Adrenal gland (tissue), 9 donors: ENCODE measurements at regions not wholly inside any gene's neighbourhood (a gene's known extent, or its start where the extent isn't known, plus 50 kb on each side); places are given as distances from the start of the nearest gene placed in this dataset.

Experiments used
- DNase-seq, 7 donors: peaks; one replicate each; pipeline ENCODE4 v3.0.0-alpha.2; 2019 to 2020
- H3K27ac ChIP-seq, 5 donors: fragments of 200-600 bp; sonication (generic) in 4 of 5; 1 replicate in 3 of 5; 2 replicates in 2 of 5; pipeline versions ENCODE4 v1.5.1 to v1.8.0; 2016 to 2020; ENCODE audit warnings: mild to moderate bottlenecking in 1 of 5
- H3K27me3 ChIP-seq: fragments of 200-600 bp; 2 replicates; pipeline ENCODE4 v1.8.0; 2021
- H3K36me3 ChIP-seq, 2 donors: fragments of 200-600 bp; replicated peaks in 1 of 2; 1 replicate in 1 of 2; 2 replicates in 1 of 2; pipeline versions ENCODE4 v1.5.1 to v1.8.0; 2018 to 2022
- H3K4me1 ChIP-seq, 2 donors: fragments of 200-600 bp; replicated peaks in 1 of 2; 1 replicate in 1 of 2; 2 replicates in 1 of 2; pipeline versions ENCODE4 v1.5.1 to v1.8.0; 2018 to 2021
- H3K4me3 ChIP-seq, 4 donors: fragments of 200-600 bp; sonication (generic) in 3 of 4; one replicate each; pipeline ENCODE4 v1.5.1; 2016 to 2018
- H3K9me3 ChIP-seq, 3 donors: fragments of 200-600 bp; sonication (generic) in 1 of 3; replicated peaks in 1 of 3; 1 replicate in 2 of 3; 2 replicates in 1 of 3; pipeline versions ENCODE4 v1.5.1 to v1.8.0; 2016 to 2021
- CTCF ChIP-seq, 6 experiments: fragments of 450-650 bp in 4 of 6; fragments of 200-600 bp in 2 of 6; sonication (generic) in 1 of 6; IDR thresholded peaks; 1 replicate in 5 of 6; 2 replicates in 1 of 6; pipeline versions ENCODE4 v1.5.1 to v1.8.0; 2016 to 2021; ENCODE audit warnings: antibody characterized with exemption in 6 of 6, mild to moderate bottlenecking in 2 of 6, moderate library complexity in 1 of 6
- POLR2A ChIP-seq, 2 donors: fragments of 450-650 bp; IDR thresholded peaks; one replicate each; pipeline ENCODE4 v1.6.1; 2017; ENCODE audit warnings: antibody characterized with exemption in 2 of 2, mild to moderate bottlenecking in 2 of 2, moderate library complexity in 1 of 2
- WGBS, 4 donors: extraction: QIAGEN DNeasy Blood & Tissue Kit in 2 of 4; methylation state at CpG; one replicate each; pipeline versions ENCODE4 v1.1.5 to v1.1.7; 2013 to 2017; 5-methylcytosine and 5-hydroxymethylcytosine counted together
- intact Hi-C, 2 donors: fragments of 100-400 bp; cut with DNase I; formaldehyde crosslinking; loops; one replicate each; pipeline versions ENCODE4 v1.14.1 to v1.15.0; 2022 to 2023
- donor health status: healthy with polysubstance abuse.
- donor health status: Bipolar disorder and iron deficiency.
- donor health status: DM: yes; HTN: yes; CAD: no.
- donor health status: DM: no; HTN: no; CAD: no.
- donor health status: DM: no; HTN: no; CAD: no.

- H3K4me1 ChIP-seq, result no peaks in the 10 kb centered on the region
- intact Hi-C loops, result no loop called here
- no peaks in the 10 kb centered on the region for H3K27me3 ChIP-seq
- TF ChIP-seq POLR2A (IDR thresholded peaks at IDR 0.05), result no peak
- TF ChIP-seq CTCF (IDR thresholded peaks at IDR 0.05), result no peak
- H3K4me3 ChIP-seq, result no peak overlapping the region
- WGBS, 4 donors, result 48 to 63% (median 53%) methylated on average over 3 of the region's 3 CpGs
- no peaks in the 10 kb centered on the region for H3K9me3 ChIP-seq
- H3K36me3 ChIP-seq, result no peaks in the 10 kb centered on the region
- no peak for DNase-seq
- H3K27ac ChIP-seq, result no peak overlapping the region
These were observed 295.7 kb downstream of the BCL11B start for GRCh38 chr14:98976271-98976670.

- Histone ChIP-seq H3K4me1 (no peaks in the 10 kb centered on the region), H3K36me3 (no peaks in the 10 kb centered on the region), H3K27me3 (no peaks in the 10 kb centered on the region), H3K4me3 (no peak overlapping the region), H3K9me3 (no peaks in the 10 kb centered on the region), H3K27ac (no peak overlapping the region)
- intact Hi-C loops, result no loop called here
- no peak for DNase-seq
- TF ChIP-seq POLR2A (IDR thresholded peaks at IDR 0.05) (no peak), CTCF (IDR thresholded peaks at IDR 0.05) (no peak)
These were observed 294.5 kb downstream of the BCL11B start for GRCh38 chr14:98977451-98977850.

GRCh38 chr14:98982986-98983385 lies 289.0 kb downstream of the BCL11B start:
- H3K36me3 ChIP-seq, result no peaks in the 10 kb centered on the region
- intact Hi-C loops, result no loop called here
- no peaks in the 10 kb centered on the region for H3K4me1 ChIP-seq
- no peak for TF ChIP-seq POLR2A (IDR thresholded peaks at IDR 0.05)
- TF ChIP-seq CTCF (IDR thresholded peaks at IDR 0.05), result no peak
- no peak overlapping the region for H3K27ac ChIP-seq
- no peaks in the 10 kb centered on the region for H3K9me3 ChIP-seq
- no peaks in the 10 kb centered on the region for H3K27me3 ChIP-seq
- DNase-seq, result no peak
- no peak overlapping the region for H3K4me3 ChIP-seq
- 71 to 86% (median 79%) methylated on average over 8 of the region's 8 CpGs for WGBS, 4 donors

- Histone ChIP-seq H3K27ac (no peak overlapping the region), H3K9me3 (no peaks in the 10 kb centered on the region), H3K4me1 (no peaks in the 10 kb centered on the region), H3K36me3 (no peaks in the 10 kb centered on the region), H3K27me3 (no peaks in the 10 kb centered on the region), H3K4me3 (no peak overlapping the region)
- DNase-seq, result no peak
- WGBS, 4 donors, result 69 to 83% (median 81%) methylated on average over 10 to 11 of the region's 11 CpGs
- TF ChIP-seq POLR2A (IDR thresholded peaks at IDR 0.05) (no peak), CTCF (IDR thresholded peaks at IDR 0.05) (no peak)
- intact Hi-C loops, result no loop called here
These were observed 287.8 kb downstream of the BCL11B start for GRCh38 chr14:98984027-98984718.
